GOT3 (cell line): ENCODE measurements at regions not wholly inside any gene's neighbourhood (a gene's known extent, or its start where the extent isn't known, plus 50 kb on each side); places are given as distances from the start of the nearest gene placed in this dataset.
"Not testable (repeated sequence)": the region's sequence is repeated elsewhere in the genome, so short reads cannot be mapped to it uniquely, and the experiment has no call there.

Source experiments
- DNase-seq: peaks from one replicate; lab custom pipeline; 2025; ENCODE audit warnings: mixed read lengths; lab: John Stamatoyannopoulos, UW

- DNase-seq, result no peak
Observed at GRCh38 chr2:168300460-168300859, 53.1 kb upstream of the STK39 start.

- no peak for DNase-seq
Observed at GRCh38 chr2:168304024-168304681, 56.8 kb upstream of the STK39 start.

GRCh38 chr2:168307379-168307778 is 60.0 kb upstream of the STK39 start:
- DNase-seq, result no peak

GRCh38 chr2:168310580-168310979 is 63.2 kb upstream of the STK39 start:
- DNase-seq, result no peak

- DNase-seq, result no peak
Observed at GRCh38 chr2:168311261-168311910, 64.0 kb upstream of the STK39 start.

- DNase-seq, result no peak
Observed at GRCh38 chr2:168312036-168312822, 64.8 kb upstream of the STK39 start.

- no peak for DNase-seq
Observed at GRCh38 chr2:168314236-168314635, 66.8 kb upstream of the STK39 start.

- no peak for DNase-seq
Observed at GRCh38 chr2:168315331-168316072, 68.1 kb upstream of the STK39 start.

- no peak for DNase-seq
Observed at GRCh38 chr2:168316073-168316440, 68.7 kb upstream of the STK39 start.

GRCh38 chr2:168317282-168317681 is 69.9 kb upstream of the STK39 start:
- DNase-seq, result no peak

GRCh38 chr2:168320267-168320666 is 72.9 kb upstream of the STK39 start:
- no peak for DNase-seq

GRCh38 chr2:168322325-168323007 is 75.1 kb upstream of the STK39 start:
- DNase-seq, result no peak

- no peak for DNase-seq
Observed at GRCh38 chr2:168323529-168324021, 76.2 kb upstream of the STK39 start.

- DNase-seq, result no peak
Observed at GRCh38 chr2:168326572-168326971, 79.2 kb upstream of the STK39 start.

GRCh38 chr2:168327328-168327727 is 79.9 kb upstream of the STK39 start:
- DNase-seq, result no peak

GRCh38 chr2:168328421-168328820 is 81.0 kb upstream of the STK39 start:
- DNase-seq, result no peak

GRCh38 chr2:168330624-168331423 is 83.4 kb upstream of the STK39 start:
- DNase-seq, result no peak

GRCh38 chr2:168335254-168335653 is 87.9 kb upstream of the STK39 start:
- not testable (repeated sequence) for DNase-seq

GRCh38 chr2:168336786-168337388 is 89.5 kb upstream of the STK39 start:
- DNase-seq, result no peak

GRCh38 chr2:168338292-168338691 is 90.9 kb upstream of the STK39 start:
- DNase-seq, result no peak
